WTC11 (cell line): ENCODE measurements at regions not wholly inside any gene's neighbourhood (a gene's known extent, or its start where the extent isn't known, plus 50 kb on each side); places are given as distances from the start of the nearest gene placed in this dataset.

Source experiments
- ATAC-seq: fragments of 200-7000 bp; cut with Tn5 transposase; 2 replicates; pipeline ENCODE4 v1.10.0; 2021; ENCODE audit warnings: mild to moderate bottlenecking, moderate library complexity
- CTCF ChIA-PET: fragments of 300-600 bp; sonication (Branson Sonifier 250); formaldehyde crosslinking; loops from one replicate; lab custom pipeline; 2021; ENCODE audit warnings: antibody characterized with exemption; lab: Charles Lee
- POLR2A ChIA-PET: fragments of 350-600 bp; sonication (Branson Sonifier 250); formaldehyde crosslinking; loops from one replicate; lab custom pipeline; 2021; ENCODE audit warnings: antibody characterized with exemption; lab: Charles Lee
- DNase-seq: peaks from one replicate; pipeline ENCODE4 v3.0.0; 2021; ENCODE audit warnings: low spot score
- H3K27ac Mint-ChIP-seq: 2 replicates; pipeline ENCODE4 v1.8.0; 2021; ENCODE audit warnings: mixed read lengths
- H3K27me3 Mint-ChIP-seq: 2 replicates; pipeline ENCODE4 v1.8.0; 2021; ENCODE audit warnings: low read depth, mild to moderate bottlenecking, moderate library complexity, mixed read lengths
- H3K36me3 Mint-ChIP-seq: 2 replicates; pipeline ENCODE4 v1.8.0; 2021; ENCODE audit warnings: mixed read lengths
- H3K4me1 Mint-ChIP-seq: 2 replicates; pipeline ENCODE4 v1.8.0; 2022; ENCODE audit warnings: mixed read lengths
- H3K4me3 Mint-ChIP-seq: 2 replicates; pipeline ENCODE4 v1.8.0; 2021; ENCODE audit warnings: mild to moderate bottlenecking, moderate library complexity, mixed read lengths
- H3K9me3 Mint-ChIP-seq: 2 replicates; pipeline ENCODE4 v1.8.0; 2021; ENCODE audit warnings: mixed read lengths
- ATF1 ChIP-seq: sonication (generic); formaldehyde crosslinking; IDR thresholded peaks from 2 replicates; pipeline ENCODE4 v1.8.1; 2023; ENCODE audit warnings: mild to moderate bottlenecking, moderate library complexity, missing genetic modification reagents
- CBFB ChIP-seq: sonication (generic); formaldehyde crosslinking; IDR thresholded peaks from 2 replicates; pipeline ENCODE4 v1.8.1; 2022; ENCODE audit warnings: mild to moderate bottlenecking, low read depth, missing genetic modification reagents
- CREB1 ChIP-seq: sonication (generic); formaldehyde crosslinking; IDR thresholded peaks from 2 replicates; pipeline ENCODE4 v1.8.0; 2023; ENCODE audit warnings: mild to moderate bottlenecking, missing genetic modification reagents
- EMX1 ChIP-seq: fragments of 250-450 bp; sonication (Bioruptor Pico); IDR thresholded peaks from 2 replicates; pipeline ENCODE4 v1.8.0; 2021; ENCODE audit warnings: mild to moderate bottlenecking
- ESRRA ChIP-seq: sonication (generic); formaldehyde crosslinking; IDR thresholded peaks from 2 replicates; pipeline ENCODE4 v1.8.1; 2022; ENCODE audit warnings: mild to moderate bottlenecking, missing genetic modification reagents, borderline replicate concordance
- ETV6 ChIP-seq: sonication (generic); formaldehyde crosslinking; IDR thresholded peaks from 2 replicates; pipeline ENCODE4 v1.8.1; 2022; ENCODE audit warnings: mild to moderate bottlenecking, missing genetic modification reagents
- FOXP1 ChIP-seq: sonication (generic); formaldehyde crosslinking; IDR thresholded peaks from 2 replicates; pipeline ENCODE4 v1.8.0; 2022; ENCODE audit warnings: missing genetic modification reagents, mild to moderate bottlenecking, moderate library complexity, borderline replicate concordance
- GABPB1 ChIP-seq: sonication (generic); formaldehyde crosslinking; IDR thresholded peaks from 2 replicates; pipeline ENCODE4 v1.8.1; 2023; ENCODE audit warnings: mild to moderate bottlenecking, missing genetic modification reagents
- GRHL2 ChIP-seq: fragments of 250-450 bp; sonication (Bioruptor Pico); IDR thresholded peaks from 2 replicates; pipeline ENCODE4 v1.8.0; 2022; ENCODE audit warnings: mild to moderate bottlenecking, moderate library complexity; ENCODE audit not compliant: insufficient replicate concordance, severe bottlenecking
- HMGA2 ChIP-seq: fragments of 250-450 bp; sonication (Bioruptor Pico); IDR thresholded peaks from 2 replicates; pipeline ENCODE4 v1.4.0; 2021; ENCODE audit warnings: mild to moderate bottlenecking, moderate library complexity
- JAZF1 ChIP-seq: fragments of 250-450 bp; sonication (Bioruptor Pico); IDR thresholded peaks from 2 replicates; pipeline ENCODE4 v1.9.0; 2021; ENCODE audit warnings: moderate library complexity, mild to moderate bottlenecking, inconsistent platforms
- MYBL2 ChIP-seq: sonication (generic); formaldehyde crosslinking; IDR thresholded peaks from 2 replicates; pipeline ENCODE4 v1.8.1; 2023; ENCODE audit warnings: mild to moderate bottlenecking, moderate library complexity, missing genetic modification reagents
- NFATC4 ChIP-seq: fragments of 250-450 bp; sonication (Bioruptor Pico); IDR thresholded peaks from 2 replicates; pipeline ENCODE4 v1.9.0; 2021; ENCODE audit warnings: mild to moderate bottlenecking
- RORB ChIP-seq: fragments of 250-450 bp; sonication (Bioruptor Pico); IDR thresholded peaks from 2 replicates; pipeline ENCODE4 v1.9.0; 2021; ENCODE audit warnings: mild to moderate bottlenecking
- SMAD3 ChIP-seq: sonication (generic); formaldehyde crosslinking; IDR thresholded peaks from 2 replicates; pipeline ENCODE4 v1.8.0; 2022; ENCODE audit warnings: missing genetic modification reagents, mild to moderate bottlenecking, borderline replicate concordance
- ZBTB21 ChIP-seq: sonication (generic); formaldehyde crosslinking; IDR thresholded peaks from 2 replicates; pipeline ENCODE4 v1.8.1; 2023; ENCODE audit warnings: mild to moderate bottlenecking, missing genetic modification reagents, borderline replicate concordance
- ZNF232 ChIP-seq: sonication (generic); formaldehyde crosslinking; IDR thresholded peaks from 2 replicates; pipeline ENCODE4 v1.8.0; 2022; ENCODE audit warnings: mild to moderate bottlenecking, missing genetic modification reagents
- ZNF671 ChIP-seq: fragments of 250-450 bp; sonication (Bioruptor Pico); IDR thresholded peaks from 2 replicates; pipeline ENCODE4 v1.8.0; 2021; ENCODE audit warnings: mild to moderate bottlenecking
- TF ChIP-seq, protein P1 (sequence below): sonication (generic); formaldehyde crosslinking; IDR thresholded peaks from 2 replicates; pipeline ENCODE4 v1.8.1; 2023; ENCODE audit warnings: mild to moderate bottlenecking, missing genetic modification reagents, moderate library complexity
- TF ChIP-seq, protein P2 (sequence below): sonication (generic); formaldehyde crosslinking; IDR thresholded peaks from 2 replicates; pipeline ENCODE4 v1.8.1; 2023; ENCODE audit warnings: mild to moderate bottlenecking, missing genetic modification reagents, moderate library complexity
- TF ChIP-seq, protein P3 (sequence below): sonication (generic); formaldehyde crosslinking; conservative IDR thresholded peaks from 2 replicates; pipeline ENCODE4 v1.8.1; 2022; ENCODE audit warnings: mild to moderate bottlenecking, missing genetic modification reagents
- TF ChIP-seq, protein P4 (sequence below): sonication (generic); formaldehyde crosslinking; IDR thresholded peaks from 2 replicates; pipeline ENCODE4 v1.8.1; 2023; ENCODE audit warnings: mild to moderate bottlenecking, missing genetic modification reagents
- TF ChIP-seq, protein P5 (sequence below): sonication (generic); formaldehyde crosslinking; IDR thresholded peaks from 2 replicates; pipeline ENCODE4 v1.8.0; 2022; ENCODE audit warnings: mild to moderate bottlenecking, missing genetic modification reagents
- TF ChIP-seq, protein P6 (sequence below): sonication (generic); formaldehyde crosslinking; IDR thresholded peaks from 2 replicates; pipeline ENCODE4 v1.8.1; 2022; ENCODE audit warnings: low read depth, missing genetic modification reagents, borderline replicate concordance
- TF ChIP-seq, protein P7 (sequence below): fragments of 250-450 bp; sonication (Bioruptor Pico); IDR thresholded peaks from 2 replicates; pipeline ENCODE4 v1.9.0; 2021; ENCODE audit warnings: mild to moderate bottlenecking

DNA sequence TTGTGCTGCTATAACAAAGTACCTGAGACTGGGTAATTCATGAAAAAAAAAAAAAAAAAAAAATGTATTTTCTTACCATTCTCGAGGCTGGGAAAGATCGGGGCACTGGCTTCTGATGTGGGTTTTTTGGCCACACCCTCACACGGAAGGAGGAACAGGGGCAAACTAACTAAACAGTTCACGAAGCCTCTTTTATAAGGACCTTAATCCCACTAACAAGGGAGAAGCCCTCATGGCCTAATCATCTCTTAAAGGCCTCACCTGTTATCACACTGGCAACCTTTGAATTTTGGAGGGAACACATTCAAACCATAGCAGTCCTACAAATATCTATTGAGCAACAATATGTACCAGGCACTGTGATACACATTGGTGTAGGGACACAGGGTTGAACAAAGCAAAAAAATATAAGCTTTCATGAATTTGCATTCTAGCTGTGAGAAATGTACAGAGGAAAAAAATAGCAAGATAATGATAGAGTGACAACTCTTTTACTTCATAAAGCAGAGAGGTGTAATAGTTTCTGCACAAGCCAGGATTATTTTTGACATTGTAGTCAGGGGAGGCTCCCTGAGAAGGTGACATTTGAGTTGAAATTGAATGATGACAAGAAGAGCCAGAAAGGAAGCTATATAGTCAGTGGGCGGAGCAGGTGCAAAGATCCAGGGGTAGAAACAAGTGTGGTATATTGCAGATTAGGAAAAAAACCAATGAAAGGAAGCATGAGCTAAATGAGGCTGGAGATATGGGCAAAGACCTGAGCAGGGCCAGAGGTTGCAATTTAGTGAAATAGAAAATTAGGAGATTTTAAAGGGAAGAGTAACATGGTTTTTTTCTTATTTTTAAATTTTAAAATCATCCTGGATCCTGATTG is 68.1 kb upstream of the GRAMD2B start:
- Mint-ChIP-seq H3K36me3 (no peaks in the 10 kb centered on the region), H3K4me1 (peaks cover 16% of the 10 kb centered on the region), H3K9me3 (no peaks in the 10 kb centered on the region), H3K4me3 (no peak overlapping the region), H3K27me3 (no peaks in the 10 kb centered on the region), H3K27ac (no peak overlapping the region)
- CTCF ChIA-PET = interaction anchor here (0.9 to 4.5 kb wide), 3 partner anchors 135 to 184 kb away, joined by 3 to 16 read pairs (median 5); no protein-coding TSS in a partner anchor
- ATAC-seq (no peak), DNase-seq (no peak)
- TF ChIP-seq, protein P1, sequence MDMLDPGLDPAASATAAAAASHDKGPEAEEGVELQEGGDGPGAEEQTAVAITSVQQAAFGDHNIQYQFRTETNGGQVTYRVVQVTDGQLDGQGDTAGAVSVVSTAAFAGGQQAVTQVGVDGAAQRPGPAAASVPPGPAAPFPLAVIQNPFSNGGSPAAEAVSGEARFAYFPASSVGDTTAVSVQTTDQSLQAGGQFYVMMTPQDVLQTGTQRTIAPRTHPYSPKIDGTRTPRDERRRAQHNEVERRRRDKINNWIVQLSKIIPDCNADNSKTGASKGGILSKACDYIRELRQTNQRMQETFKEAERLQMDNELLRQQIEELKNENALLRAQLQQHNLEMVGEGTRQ (CRISPR knock-in tag) = no peak
- TF ChIP-seq, protein P2, sequence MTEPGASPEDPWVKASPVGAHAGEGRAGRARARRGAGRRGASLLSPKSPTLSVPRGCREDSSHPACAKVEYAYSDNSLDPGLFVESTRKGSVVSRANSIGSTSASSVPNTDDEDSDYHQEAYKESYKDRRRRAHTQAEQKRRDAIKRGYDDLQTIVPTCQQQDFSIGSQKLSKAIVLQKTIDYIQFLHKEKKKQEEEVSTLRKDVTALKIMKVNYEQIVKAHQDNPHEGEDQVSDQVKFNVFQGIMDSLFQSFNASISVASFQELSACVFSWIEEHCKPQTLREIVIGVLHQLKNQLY (CRISPR knock-in tag) = no peak
- TF ChIP-seq EMX1 (CRISPR knock-in tag) (no peak), ATF1 (CRISPR knock-in tag) (no peak), ETV6 (no peak), FOXP1 (CRISPR knock-in tag) (no peak), HMGA2 (CRISPR knock-in tag) (no peak), ZNF671 (CRISPR knock-in tag) (no peak), CREB1 (CRISPR knock-in tag) (no peak), SMAD3 (no peak)
- TF ChIP-seq, protein P3, sequence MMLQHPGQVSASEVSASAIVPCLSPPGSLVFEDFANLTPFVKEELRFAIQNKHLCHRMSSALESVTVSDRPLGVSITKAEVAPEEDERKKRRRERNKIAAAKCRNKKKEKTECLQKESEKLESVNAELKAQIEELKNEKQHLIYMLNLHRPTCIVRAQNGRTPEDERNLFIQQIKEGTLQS = no peak
- TF ChIP-seq, protein P4, sequence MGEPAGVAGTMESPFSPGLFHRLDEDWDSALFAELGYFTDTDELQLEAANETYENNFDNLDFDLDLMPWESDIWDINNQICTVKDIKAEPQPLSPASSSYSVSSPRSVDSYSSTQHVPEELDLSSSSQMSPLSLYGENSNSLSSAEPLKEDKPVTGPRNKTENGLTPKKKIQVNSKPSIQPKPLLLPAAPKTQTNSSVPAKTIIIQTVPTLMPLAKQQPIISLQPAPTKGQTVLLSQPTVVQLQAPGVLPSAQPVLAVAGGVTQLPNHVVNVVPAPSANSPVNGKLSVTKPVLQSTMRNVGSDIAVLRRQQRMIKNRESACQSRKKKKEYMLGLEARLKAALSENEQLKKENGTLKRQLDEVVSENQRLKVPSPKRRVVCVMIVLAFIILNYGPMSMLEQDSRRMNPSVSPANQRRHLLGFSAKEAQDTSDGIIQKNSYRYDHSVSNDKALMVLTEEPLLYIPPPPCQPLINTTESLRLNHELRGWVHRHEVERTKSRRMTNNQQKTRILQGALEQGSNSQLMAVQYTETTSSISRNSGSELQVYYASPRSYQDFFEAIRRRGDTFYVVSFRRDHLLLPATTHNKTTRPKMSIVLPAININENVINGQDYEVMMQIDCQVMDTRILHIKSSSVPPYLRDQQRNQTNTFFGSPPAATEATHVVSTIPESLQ (CRISPR knock-in tag) = no peak
- POLR2A ChIA-PET = no interaction called here

DNA sequence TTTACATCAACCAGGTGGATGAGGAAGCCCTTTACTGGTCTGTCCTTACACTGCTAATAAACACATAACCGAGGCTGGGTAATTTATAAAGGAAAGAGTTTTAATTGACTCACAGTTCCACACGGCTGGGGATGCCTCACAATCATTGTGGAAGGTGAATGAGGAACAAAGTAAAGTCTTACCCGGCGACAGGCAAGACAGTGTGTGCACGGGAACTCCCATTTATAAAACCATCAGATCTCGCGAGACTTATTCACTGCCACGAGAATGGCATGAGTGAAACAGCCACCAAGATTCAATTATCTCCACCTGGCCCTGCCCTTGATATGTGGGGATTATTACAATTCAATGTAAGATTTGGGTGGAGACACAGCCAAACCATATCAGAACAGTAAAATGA is 67.3 kb upstream of the GRAMD2B start:
- TF ChIP-seq NFATC4 (CRISPR knock-in tag) (no peak), ZNF232 (no peak), GABPB1 (CRISPR knock-in tag) (no peak), MYBL2 (no peak), GRHL2 (CRISPR knock-in tag) (no peak), CBFB (CRISPR knock-in tag) (no peak), JAZF1 (no peak), ESRRA (CRISPR knock-in tag) (no peak), ZBTB21 (CRISPR knock-in tag) (no peak), RORB (CRISPR knock-in tag) (no peak)
- TF ChIP-seq, protein P4 (CRISPR knock-in tag) = no peak
- TF ChIP-seq, protein P5, sequence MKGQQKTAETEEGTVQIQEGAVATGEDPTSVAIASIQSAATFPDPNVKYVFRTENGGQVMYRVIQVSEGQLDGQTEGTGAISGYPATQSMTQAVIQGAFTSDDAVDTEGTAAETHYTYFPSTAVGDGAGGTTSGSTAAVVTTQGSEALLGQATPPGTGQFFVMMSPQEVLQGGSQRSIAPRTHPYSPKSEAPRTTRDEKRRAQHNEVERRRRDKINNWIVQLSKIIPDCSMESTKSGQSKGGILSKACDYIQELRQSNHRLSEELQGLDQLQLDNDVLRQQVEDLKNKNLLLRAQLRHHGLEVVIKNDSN = no peak
- TF ChIP-seq, protein P6, sequence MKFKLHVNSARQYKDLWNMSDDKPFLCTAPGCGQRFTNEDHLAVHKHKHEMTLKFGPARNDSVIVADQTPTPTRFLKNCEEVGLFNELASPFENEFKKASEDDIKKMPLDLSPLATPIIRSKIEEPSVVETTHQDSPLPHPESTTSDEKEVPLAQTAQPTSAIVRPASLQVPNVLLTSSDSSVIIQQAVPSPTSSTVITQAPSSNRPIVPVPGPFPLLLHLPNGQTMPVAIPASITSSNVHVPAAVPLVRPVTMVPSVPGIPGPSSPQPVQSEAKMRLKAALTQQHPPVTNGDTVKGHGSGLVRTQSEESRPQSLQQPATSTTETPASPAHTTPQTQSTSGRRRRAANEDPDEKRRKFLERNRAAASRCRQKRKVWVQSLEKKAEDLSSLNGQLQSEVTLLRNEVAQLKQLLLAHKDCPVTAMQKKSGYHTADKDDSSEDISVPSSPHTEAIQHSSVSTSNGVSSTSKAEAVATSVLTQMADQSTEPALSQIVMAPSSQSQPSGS = no peak
- TF ChIP-seq, protein P7, sequence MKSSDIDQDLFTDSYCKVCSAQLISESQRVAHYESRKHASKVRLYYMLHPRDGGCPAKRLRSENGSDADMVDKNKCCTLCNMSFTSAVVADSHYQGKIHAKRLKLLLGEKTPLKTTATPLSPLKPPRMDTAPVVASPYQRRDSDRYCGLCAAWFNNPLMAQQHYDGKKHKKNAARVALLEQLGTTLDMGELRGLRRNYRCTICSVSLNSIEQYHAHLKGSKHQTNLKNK (CRISPR knock-in tag) = no peak
- TF ChIP-seq, all 79 proteins: peak for 0
- Mint-ChIP-seq H3K9me3 (no peaks in the 10 kb centered on the region), H3K4me3 (no peak overlapping the region), H3K27me3 (no peaks in the 10 kb centered on the region), H3K36me3 (no peaks in the 10 kb centered on the region), H3K4me1 (peaks cover 15% of the 10 kb centered on the region), H3K27ac (no peak overlapping the region)
- DNase-seq (no peak), ATAC-seq (no peak)
- ChIA-PET POLR2A (no interaction called here), CTCF (interaction anchor here (0.9 to 4.5 kb wide), 2 partner anchors 144 to 183 kb away, joined by 5 to 16 read pairs; no protein-coding TSS in a partner anchor)
